PC-9 (cell line): ENCODE measurements at regions not wholly inside any gene's neighbourhood (a gene's known extent, or its start where the extent isn't known, plus 50 kb on each side); places are given as distances from the start of the nearest gene placed in this dataset.

Source experiments
- BruUV-seq: library from RNA; stranded (reverse); fragments of 400-500 nt; replicated peaks from 2 replicates; lab custom pipeline; 2021; lab: Mats Ljungman, UMichigan
- CTCF ChIA-PET: fragments of 300-600 bp; sonication (Branson Sonifier 250); formaldehyde crosslinking; loops from one replicate; lab custom pipeline; 2022; ENCODE audit warnings: antibody characterized with exemption; lab: Charles Lee
- POLR2A ChIA-PET: fragments of 300-600 bp; sonication (Branson Sonifier 250); formaldehyde crosslinking; loops from one replicate; lab custom pipeline; 2022; ENCODE audit warnings: antibody characterized with exemption; ENCODE audit not compliant: unreplicated experiment; lab: Charles Lee
- DNase-seq, 2 experiments: peaks; one replicate each; pipeline versions ENCODE4 v3.0.0 to v3.0.0-alpha.2; 2015 to 2022; ENCODE audit warnings: mixed read lengths in 1 of 2
- H2AFZ ChIP-seq: fragments of 200-600 bp; sonication (generic); 2 replicates; pipeline ENCODE4 v1.8.1; 2017; ENCODE audit warnings: antibody characterized with exemption
- H3F3A ChIP-seq: fragments of 200-600 bp; sonication (generic); 2 replicates; pipeline ENCODE4 v1.8.1; 2017; ENCODE audit warnings: antibody characterized with exemption, mild to moderate bottlenecking, low read depth; ENCODE audit not compliant: insufficient read depth
- H3K27ac ChIP-seq: fragments of 200-600 bp; sonication (generic); 2 replicates; pipeline ENCODE4 v1.6.1; 2016; ENCODE audit warnings: mixed run types
- H3K27me3 ChIP-seq: fragments of 200-600 bp; sonication (generic); 2 replicates; pipeline ENCODE4 v1.6.1; 2016; ENCODE audit warnings: low read depth, mixed run types; ENCODE audit not compliant: insufficient read depth
- H3K36me3 ChIP-seq: fragments of 200-600 bp; sonication (generic); 2 replicates; pipeline ENCODE4 v1.6.1; 2016; ENCODE audit warnings: low read depth, mixed run types
- H3K4me1 ChIP-seq: fragments of 200-600 bp; sonication (generic); replicated peaks from 2 replicates; pipeline ENCODE4 v1.6.1; 2016; ENCODE audit warnings: mixed run types; ENCODE audit not compliant: insufficient read depth
- H3K4me2 ChIP-seq: fragments of 200-600 bp; sonication (generic); 2 replicates; pipeline ENCODE4 v1.6.1; 2017; ENCODE audit warnings: mixed run types
- H3K4me3 ChIP-seq: fragments of 200-600 bp; sonication (generic); 2 replicates; pipeline ENCODE4 v1.6.1; 2016; ENCODE audit warnings: mixed run types
- H3K79me2 ChIP-seq: fragments of 200-600 bp; sonication (generic); 2 replicates; pipeline ENCODE4 v1.6.1; 2017; ENCODE audit warnings: low read depth, mixed run types
- H3K9me2 ChIP-seq: fragments of 200-600 bp; sonication (generic); 2 replicates; pipeline ENCODE4 v1.8.1; 2017; ENCODE audit warnings: mild to moderate bottlenecking; ENCODE audit not compliant: insufficient read depth
- H3K9me3 ChIP-seq: fragments of 200-600 bp; sonication (generic); 2 replicates; pipeline ENCODE4 v1.8.1; 2016; ENCODE audit warnings: low read depth; ENCODE audit not compliant: insufficient read depth
- H4K20me1 ChIP-seq: fragments of 200-600 bp; sonication (generic); 2 replicates; pipeline ENCODE4 v1.8.1; 2017; ENCODE audit not compliant: insufficient read depth
- EZH2 ChIP-seq: fragments of 200-600 bp; sonication (generic); IDR thresholded peaks from 2 replicates; pipeline ENCODE4 v1.8.0; 2017; ENCODE audit warnings: antibody characterized with exemption, low read depth
- intact Hi-C: fragments of 100-400 bp; cut with micrococcal nuclease; formaldehyde crosslinking; loops from one replicate; pipeline ENCODE4 v1.10.0; 2022; ENCODE audit not compliant: unreplicated experiment
- TF ChIP-seq, protein P1 (sequence below): fragments of 200-600 bp; sonication (generic); conservative IDR thresholded peaks from 2 replicates; pipeline ENCODE4 v1.6.1; 2017; ENCODE audit warnings: mixed run types, antibody characterized with exemption, mild to moderate bottlenecking, moderate library complexity

DNA sequence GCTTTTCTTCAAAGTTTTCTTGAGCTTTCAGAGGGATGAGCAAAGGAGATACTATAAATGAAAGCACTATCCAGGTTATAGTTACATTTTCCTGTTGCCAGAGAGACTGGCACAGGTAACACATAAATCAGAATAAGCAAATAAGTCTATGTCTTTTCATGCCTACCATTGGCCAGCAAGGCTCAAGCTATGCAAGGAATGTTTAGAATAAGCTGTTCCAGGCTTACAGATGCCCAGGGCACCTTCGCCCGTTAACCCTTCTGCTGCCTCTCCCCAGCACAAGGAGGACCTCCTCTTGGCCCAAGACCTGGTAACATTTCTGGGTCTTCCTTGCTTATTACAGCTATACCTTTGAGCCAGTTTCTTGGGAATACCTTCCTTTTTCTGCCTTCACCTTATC is 233.7 kb upstream of the MEIS1 start:
- CTCF ChIA-PET: no interaction called here
- BruUV-seq: no TSS peak

DNA sequence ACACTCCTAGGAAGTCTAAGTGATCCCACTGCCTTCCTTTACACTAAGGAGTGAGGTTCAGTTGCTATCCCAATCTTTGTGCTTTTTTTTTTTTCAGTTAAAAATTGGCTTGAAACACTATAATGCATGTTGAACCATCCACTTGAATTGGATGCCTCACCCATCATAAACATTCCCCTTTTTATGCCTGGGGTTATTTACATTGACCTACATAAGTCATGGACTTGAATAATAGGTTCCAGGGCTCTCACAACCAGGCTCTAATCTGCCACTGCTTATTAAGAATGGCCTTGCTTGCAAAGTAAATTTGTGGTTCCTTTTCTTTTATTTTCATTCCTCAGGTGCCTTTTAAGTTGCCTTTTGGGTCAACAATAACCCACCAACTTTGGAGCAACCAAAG is 236.1 kb upstream of the MEIS1 start:
- no TSS peak for BruUV-seq

More for the DNA sequence above, 233.7 kb upstream of the MEIS1 start:
- H3K79me2 ChIP-seq: no peaks in the 10 kb centered on the region
- no peak for DNase-seq
- no peak overlapping the region for H3K4me2 ChIP-seq
- H3K9me2 ChIP-seq: no peaks in the 10 kb centered on the region; the same call in 1 of the 2 replicates
- no peaks in the 10 kb centered on the region for H3K36me3 ChIP-seq
- no peaks in the 10 kb centered on the region for H4K20me1 ChIP-seq
- peaks cover 4% of the 10 kb centered on the region for H3K27me3 ChIP-seq
- no peaks in the 10 kb centered on the region for H3F3A ChIP-seq
- intact Hi-C loops: no loop called here
- no peak overlapping the region for H3K27ac ChIP-seq
- H3K4me1 ChIP-seq: no peaks in the 10 kb centered on the region
- POLR2A ChIA-PET: no interaction called here
- no peak overlapping the region for H3K4me3 ChIP-seq
- H3K9me3 ChIP-seq: no peaks in the 10 kb centered on the region
- no peak overlapping the region for H2AFZ ChIP-seq
- TF ChIP-seq EZH2: no peak
- TF ChIP-seq, protein P1, sequence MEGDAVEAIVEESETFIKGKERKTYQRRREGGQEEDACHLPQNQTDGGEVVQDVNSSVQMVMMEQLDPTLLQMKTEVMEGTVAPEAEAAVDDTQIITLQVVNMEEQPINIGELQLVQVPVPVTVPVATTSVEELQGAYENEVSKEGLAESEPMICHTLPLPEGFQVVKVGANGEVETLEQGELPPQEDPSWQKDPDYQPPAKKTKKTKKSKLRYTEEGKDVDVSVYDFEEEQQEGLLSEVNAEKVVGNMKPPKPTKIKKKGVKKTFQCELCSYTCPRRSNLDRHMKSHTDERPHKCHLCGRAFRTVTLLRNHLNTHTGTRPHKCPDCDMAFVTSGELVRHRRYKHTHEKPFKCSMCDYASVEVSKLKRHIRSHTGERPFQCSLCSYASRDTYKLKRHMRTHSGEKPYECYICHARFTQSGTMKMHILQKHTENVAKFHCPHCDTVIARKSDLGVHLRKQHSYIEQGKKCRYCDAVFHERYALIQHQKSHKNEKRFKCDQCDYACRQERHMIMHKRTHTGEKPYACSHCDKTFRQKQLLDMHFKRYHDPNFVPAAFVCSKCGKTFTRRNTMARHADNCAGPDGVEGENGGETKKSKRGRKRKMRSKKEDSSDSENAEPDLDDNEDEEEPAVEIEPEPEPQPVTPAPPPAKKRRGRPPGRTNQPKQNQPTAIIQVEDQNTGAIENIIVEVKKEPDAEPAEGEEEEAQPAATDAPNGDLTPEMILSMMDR: no peak

DNA sequence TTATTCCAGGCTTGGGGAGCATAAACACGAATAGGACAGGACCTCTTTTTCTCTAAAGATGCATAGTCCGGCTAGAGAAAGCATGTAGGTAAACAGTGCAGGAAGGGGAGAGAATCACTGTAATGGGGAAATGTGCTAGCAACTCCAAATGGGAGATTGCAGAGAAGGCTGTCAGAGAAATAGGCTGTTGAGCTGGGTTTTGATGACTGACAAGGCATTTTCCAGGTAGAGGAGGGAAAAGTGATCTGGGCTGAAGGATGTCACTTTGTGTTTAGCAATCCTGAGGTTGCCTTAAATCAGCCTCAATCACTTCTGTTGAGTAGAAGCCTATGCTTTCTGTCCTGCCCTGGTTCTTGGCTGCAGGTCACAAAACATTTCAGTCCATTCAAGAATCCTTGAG is 242.0 kb upstream of the MEIS1 start:
- Histone ChIP-seq H2AFZ (no peak overlapping the region), H3K27me3 (no peaks in the 10 kb centered on the region), H3K79me2 (no peaks in the 10 kb centered on the region), H3K36me3 (no peaks in the 10 kb centered on the region), H3K4me1 (no peaks in the 10 kb centered on the region), H3F3A (no peaks in the 10 kb centered on the region), H3K9me3 (no peaks in the 10 kb centered on the region), H3K4me3 (no peak overlapping the region), H4K20me1 (no peaks in the 10 kb centered on the region), H3K4me2 (no peak overlapping the region), H3K27ac (no peak overlapping the region), H3K9me2 (no peaks in the 10 kb centered on the region)
- ChIA-PET POLR2A (no interaction called here), CTCF (no interaction called here)
- intact Hi-C loops: no loop called here
- BruUV-seq: no TSS peak
- TF ChIP-seq, protein P1: no peak
- no peak for TF ChIP-seq EZH2
- DNase-seq: no peak

More for the DNA sequence above, 236.1 kb upstream of the MEIS1 start:
- no peaks in the 10 kb centered on the region for H3K79me2 ChIP-seq
- no peak overlapping the region for H3K4me3 ChIP-seq
- no peak for DNase-seq
- intact Hi-C loops: no loop called here
- H3K4me1 ChIP-seq: no peaks in the 10 kb centered on the region
- H3F3A ChIP-seq: no peaks in the 10 kb centered on the region
- ChIA-PET CTCF (no interaction called here), POLR2A (no interaction called here)
- H4K20me1 ChIP-seq: no peaks in the 10 kb centered on the region
- H3K27me3 ChIP-seq: no peaks in the 10 kb centered on the region
- H3K4me2 ChIP-seq: no peak overlapping the region
- no peak overlapping the region for H3K27ac ChIP-seq
- no peaks in the 10 kb centered on the region for H3K36me3 ChIP-seq
- TF ChIP-seq, protein P1: no peak
- TF ChIP-seq EZH2: no peak
- no peaks in the 10 kb centered on the region for H3K9me2 ChIP-seq
- H3K9me3 ChIP-seq: no peaks in the 10 kb centered on the region
- no peak overlapping the region for H2AFZ ChIP-seq
